BLaER1 treated with 17β-estradiol and CSF1 and Interleukin-3, amounts not matched to agents 10 nM and 100 nM (cell line): ENCODE measurements at regions not wholly inside any gene's neighbourhood (a gene's known extent, or its start where the extent isn't known, plus 50 kb on each side); places are given as distances from the start of the nearest gene placed in this dataset.
A peak's percentile ranks its signal among the peaks of the same experiment; 100 is the strongest.

Experiments used
- H3K27ac ChIP-seq, 11 experiments: shearing (Covaris generic); formaldehyde crosslinking; 2 replicates each; pipeline ENCODE4 v1.8.1; 2022
- H3K27me3 ChIP-seq, 11 experiments: shearing (Covaris generic); formaldehyde crosslinking; 2 replicates each; pipeline ENCODE4 v1.8.1; 2022
- H3K36me3 ChIP-seq, 11 experiments: shearing (Covaris generic); formaldehyde crosslinking; 2 replicates each; pipeline ENCODE4 v1.8.1; 2022
- H3K4me1 ChIP-seq, 10 experiments: shearing (Covaris generic); formaldehyde crosslinking; 2 replicates each; pipeline ENCODE4 v1.8.1; 2022
- H3K4me2 ChIP-seq, 11 experiments: shearing (Covaris generic); formaldehyde crosslinking; 2 replicates each; pipeline ENCODE4 v1.8.1; 2022
- H3K4me3 ChIP-seq, 10 experiments: shearing (Covaris generic); formaldehyde crosslinking; 2 replicates each; pipeline ENCODE4 v1.8.1; 2022
- H3K9ac ChIP-seq, 11 experiments: shearing (Covaris generic); formaldehyde crosslinking; 2 replicates each; pipeline ENCODE4 v1.8.1; 2022
- H3K9me3 ChIP-seq, 11 experiments: shearing (Covaris generic); formaldehyde crosslinking; replicated peaks in 1 of 11; 2 replicates each; pipeline ENCODE4 v1.8.1; 2022
- H4K20me1 ChIP-seq, 11 experiments: shearing (Covaris generic); formaldehyde crosslinking; 2 replicates each; pipeline ENCODE4 v1.8.1; 2022
- Cebpa-rat ChIP-seq, 11 experiments: shearing (Covaris generic); IDR thresholded peaks; 2 replicates each; pipeline ENCODE4 v1.8.1; 2022

GRCh38 chr6:138586638-138587037 lies 87.3 kb upstream of the NHSL1 start:
- peaks cover 0 to 5% (median 0%) of the 10 kb centered on the region in 11 experiments; a peak in 1 of 22 replicates for H4K20me1 ChIP-seq
- H3K9ac ChIP-seq = no peak overlapping the region
- H3K4me1 ChIP-seq = peaks cover 10 to 40% (median 24%) of the 10 kb centered on the region in 10 experiments; a peak in 18 of 20 replicates
- no peaks in the 10 kb centered on the region for H3K27me3 ChIP-seq
- H3K4me3 ChIP-seq = no peak overlapping the region
- peak overlapping the region in 1 of 11 experiments; percentile 30; a peak in 1 of 22 replicates for H3K4me2 ChIP-seq
- no peak for TF ChIP-seq Cebpa-rat (IDR thresholded peaks at IDR 0.05)
- H3K27ac ChIP-seq = no peak overlapping the region
- no peaks in the 10 kb centered on the region for H3K36me3 ChIP-seq
- peaks cover 0 to 9% (median 0%) of the 10 kb centered on the region in 11 experiments; a peak in 2 of 22 replicates for H3K9me3 ChIP-seq

- Histone ChIP-seq H4K20me1 (peaks cover 0 to 5% (median 0%) of the 10 kb centered on the region in 11 experiments; a peak in 1 of 22 replicates), H3K4me3 (no peak overlapping the region), H3K4me1 (peaks cover 27 to 51% (median 39%) of the 10 kb centered on the region in 10 experiments), H3K36me3 (no peaks in the 10 kb centered on the region), H3K27ac (no peak overlapping the region), H3K27me3 (no peaks in the 10 kb centered on the region), H3K9ac (no peak overlapping the region), H3K4me2 (no peak overlapping the region), H3K9me3 (no peaks in the 10 kb centered on the region)
- TF ChIP-seq Cebpa-rat (IDR thresholded peaks at IDR 0.05) = no peak
Measured at GRCh38 chr6:138588805-138589434, 89.6 kb upstream of the NHSL1 start.

- Histone ChIP-seq H3K36me3 (no peaks in the 10 kb centered on the region), H3K9me3 (no peaks in the 10 kb centered on the region), H3K4me1 (peaks cover 37 to 49% (median 42%) of the 10 kb centered on the region in 10 experiments), H4K20me1 (peaks cover 0 to 5% (median 0%) of the 10 kb centered on the region in 11 experiments; a peak in 1 of 22 replicates), H3K27me3 (no peaks in the 10 kb centered on the region), H3K27ac (0 out of 22 replicates have a peak overlapping the region, but pooled peaks of 1 of the 11 experiments have one; percentile 18), H3K4me2 (peak overlapping the region in 6 of 11 experiments; percentile 80 to 94 (median 90); a peak in 8 of 22 replicates), H3K4me3 (no peak overlapping the region), H3K9ac (no peak overlapping the region)
- no peak for TF ChIP-seq Cebpa-rat (IDR thresholded peaks at IDR 0.05)
Measured at GRCh38 chr6:138590796-138591709, 91.8 kb upstream of the NHSL1 start.

GRCh38 chr6:138592749-138593123 lies 93.4 kb upstream of the NHSL1 start:
- H3K27ac ChIP-seq = peak overlapping the region; percentile 47 to 95 (median 81); a peak in 21 of 22 replicates
- H3K9me3 ChIP-seq = no peaks in the 10 kb centered on the region
- H3K4me2 ChIP-seq = peak overlapping the region; percentile 80 to 94 (median 86)
- H3K36me3 ChIP-seq = no peaks in the 10 kb centered on the region
- no peaks in the 10 kb centered on the region for H3K27me3 ChIP-seq
- peaks cover 0 to 5% (median 0%) of the 10 kb centered on the region in 11 experiments; a peak in 1 of 22 replicates for H4K20me1 ChIP-seq
- H3K4me3 ChIP-seq = peak overlapping the region; percentile 23 to 66 (median 50); a peak in 17 of 20 replicates
- H3K4me1 ChIP-seq = peaks cover 37 to 48% (median 39%) of the 10 kb centered on the region in 10 experiments
- TF ChIP-seq Cebpa-rat (IDR thresholded peaks at IDR 0.05) = no peak
- H3K9ac ChIP-seq = peak overlapping the region; percentile 36 to 84 (median 70); a peak in 20 of 22 replicates

- no peaks in the 10 kb centered on the region for H3K9me3 ChIP-seq
- peak overlapping the region; percentile 47 to 95 (median 81); a peak in 21 of 22 replicates for H3K27ac ChIP-seq
- peaks cover 37 to 48% (median 39%) of the 10 kb centered on the region in 10 experiments for H3K4me1 ChIP-seq
- peak overlapping the region; percentile 36 to 84 (median 70); a peak in 20 of 22 replicates for H3K9ac ChIP-seq
- no peak for TF ChIP-seq Cebpa-rat (IDR thresholded peaks at IDR 0.05)
- no peaks in the 10 kb centered on the region for H3K27me3 ChIP-seq
- H4K20me1 ChIP-seq = peaks cover 0 to 5% (median 0%) of the 10 kb centered on the region in 11 experiments; a peak in 1 of 22 replicates
- peak overlapping the region; percentile 80 to 94 (median 86) for H3K4me2 ChIP-seq
- peak overlapping the region; percentile 23 to 66 (median 50); a peak in 17 of 20 replicates for H3K4me3 ChIP-seq
- no peaks in the 10 kb centered on the region for H3K36me3 ChIP-seq
Measured at GRCh38 chr6:138593124-138593877, 94.0 kb upstream of the NHSL1 start.

- Histone ChIP-seq H3K4me3 (peak overlapping the region in 2 of 10 experiments; percentile 48 to 60; a peak in 1 of 20 replicates), H3K27me3 (no peaks in the 10 kb centered on the region), H3K27ac (peak overlapping the region in 9 of 11 experiments; percentile 7 to 95 (median 81); a peak in 15 of 22 replicates), H4K20me1 (peaks cover 0 to 5% (median 0%) of the 10 kb centered on the region in 11 experiments; a peak in 1 of 22 replicates), H3K9me3 (no peaks in the 10 kb centered on the region), H3K36me3 (no peaks in the 10 kb centered on the region), H3K4me2 (peak overlapping the region; percentile 80 to 94 (median 86)), H3K9ac (peak overlapping the region in 5 of 11 experiments; percentile 36 to 84 (median 53); a peak in 8 of 22 replicates), H3K4me1 (peaks cover 37 to 48% (median 39%) of the 10 kb centered on the region in 10 experiments)
- TF ChIP-seq Cebpa-rat (IDR thresholded peaks at IDR 0.05) = no peak
Measured at GRCh38 chr6:138593909-138594757, 94.8 kb upstream of the NHSL1 start.

GRCh38 chr6:138594758-138595140 lies 95.5 kb upstream of the NHSL1 start:
- Histone ChIP-seq H4K20me1 (no peaks in the 10 kb centered on the region; a peak in 1 of 22 replicates), H3K36me3 (no peaks in the 10 kb centered on the region), H3K9me3 (no peaks in the 10 kb centered on the region), H3K27ac (no peak overlapping the region), H3K9ac (no peak overlapping the region), H3K4me2 (peak overlapping the region in 10 of 11 experiments; percentile 80 to 94 (median 86); a peak in 13 of 22 replicates), H3K27me3 (no peaks in the 10 kb centered on the region), H3K4me1 (peaks cover 37 to 48% (median 39%) of the 10 kb centered on the region in 10 experiments), H3K4me3 (no peak overlapping the region)
- no peak for TF ChIP-seq Cebpa-rat (IDR thresholded peaks at IDR 0.05)
